Mesenchymal stem cell (in vitro differentiated cells and primary cell): ENCODE measurements at regions not wholly inside any gene's neighbourhood (a gene's known extent, or its start where the extent isn't known, plus 50 kb on each side); places are given as distances from the start of the nearest gene placed in this dataset.

Experiments
- DNase-seq: peaks from one replicate; pipeline ENCODE4 v3.0.0-alpha.2; 2013
- H2AFZ ChIP-seq: one replicate; pipeline ENCODE4 v1.6.1; 2013; ENCODE audit warnings: low read depth, mild to moderate bottlenecking, control low read depth, inconsistent platforms, low read length, moderate library complexity
- H2AK5ac ChIP-seq: 2 replicates; pipeline ENCODE4 v1.6.1; 2013; ENCODE audit warnings: low read length, moderate library complexity, mild to moderate bottlenecking, inconsistent platforms; ENCODE audit not compliant: severe bottlenecking
- H2BK120ac ChIP-seq: one replicate; pipeline ENCODE4 v1.6.1; 2013; ENCODE audit warnings: low read depth, mild to moderate bottlenecking, inconsistent platforms, low read length, moderate library complexity
- H2BK12ac ChIP-seq, 2 experiments: one replicate each; pipeline ENCODE4 v1.6.1; 2013; ENCODE audit warnings: inconsistent platforms in 2 of 2, low read length in 2 of 2, mild to moderate bottlenecking in 2 of 2, moderate library complexity in 2 of 2, control low read depth in 1 of 2
- H2BK15ac ChIP-seq: one replicate; pipeline ENCODE4 v1.6.1; 2013; ENCODE audit warnings: mild to moderate bottlenecking, low read depth, inconsistent platforms; ENCODE audit not compliant: poor library complexity, severe bottlenecking
- H2BK5ac ChIP-seq: 2 replicates; pipeline ENCODE4 v1.6.1; 2013; ENCODE audit warnings: low read depth, mild to moderate bottlenecking, low read length, control low read depth, inconsistent platforms; ENCODE audit not compliant: poor library complexity, severe bottlenecking
- H3K14ac ChIP-seq, 2 experiments: one replicate each; pipeline ENCODE4 v1.6.1; 2013; ENCODE audit warnings: inconsistent platforms in 2 of 2, low read length in 2 of 2, control low read depth in 1 of 2, mild to moderate bottlenecking in 1 of 2, moderate library complexity in 1 of 2
- H3K18ac ChIP-seq, 2 experiments: one replicate each; pipeline ENCODE4 v1.6.1; 2013; ENCODE audit warnings: inconsistent platforms in 2 of 2, low read length in 2 of 2, control low read depth in 1 of 2, low read depth in 1 of 2, mild to moderate bottlenecking in 1 of 2
- H3K23ac ChIP-seq, 2 experiments: one replicate each; pipeline ENCODE4 v1.6.1; 2013; ENCODE audit warnings: inconsistent platforms in 2 of 2, low read length in 2 of 2, mild to moderate bottlenecking in 2 of 2, moderate library complexity in 2 of 2, control low read depth in 1 of 2
- H3K27ac ChIP-seq: 2 replicates; pipeline ENCODE4 v1.5.1; 2013; ENCODE audit warnings: mild to moderate bottlenecking, moderate library complexity, low read length, control low read depth, inconsistent platforms; ENCODE audit not compliant: poor library complexity, severe bottlenecking
- H3K27me3 ChIP-seq, 2 experiments: 2 replicates each; pipeline versions ENCODE4 v1.6.1 to v1.7.0; 2013; ENCODE audit warnings: low read length in 2 of 2, mild to moderate bottlenecking in 2 of 2, moderate library complexity in 2 of 2, control low read depth in 1 of 2, inconsistent platforms in 1 of 2; ENCODE audit not compliant: control insufficient read depth in 1 of 2, insufficient read depth in 1 of 2
- H3K36me3 ChIP-seq, 2 experiments: 2 replicates each; pipeline versions ENCODE4 v1.6.1 to v1.7.0; 2013; ENCODE audit warnings: low read length in 2 of 2, control low read depth in 1 of 2, inconsistent platforms in 1 of 2, low read depth in 1 of 2, mild to moderate bottlenecking in 1 of 2; ENCODE audit not compliant: insufficient read depth in 2 of 2, control insufficient read depth in 1 of 2
- H3K4ac ChIP-seq, 2 experiments: one replicate each; pipeline ENCODE4 v1.6.1; 2013; ENCODE audit warnings: inconsistent platforms in 2 of 2, low read length in 2 of 2, mild to moderate bottlenecking in 2 of 2, moderate library complexity in 2 of 2, control low read depth in 1 of 2, low read depth in 1 of 2
- H3K4me1 ChIP-seq: 2 replicates; pipeline ENCODE4 v1.6.1; 2013; ENCODE audit warnings: low read depth, low read length, control low read depth; ENCODE audit not compliant: control insufficient read depth, insufficient read depth
- H3K4me2 ChIP-seq: 2 replicates; pipeline ENCODE4 v1.6.1; 2013; ENCODE audit warnings: low read length, mild to moderate bottlenecking, inconsistent platforms; ENCODE audit not compliant: poor library complexity, severe bottlenecking
- H3K4me3 ChIP-seq, 2 experiments: 2 replicates each; pipeline versions ENCODE4 v1.5.1 to v1.7.0; 2013; ENCODE audit warnings: low read length in 2 of 2, mild to moderate bottlenecking in 2 of 2, control low read depth in 1 of 2, low read depth in 1 of 2; ENCODE audit not compliant: insufficient read depth in 1 of 2
- H3K79me1 ChIP-seq: replicated peaks from 2 replicates; pipeline ENCODE4 v1.6.1; 2013; ENCODE audit warnings: mild to moderate bottlenecking, control low read depth, low read length, inconsistent platforms; ENCODE audit not compliant: poor library complexity, severe bottlenecking
- H3K9ac ChIP-seq: 2 replicates; pipeline ENCODE4 v1.7.0; 2013; ENCODE audit warnings: mild to moderate bottlenecking, low read length, moderate library complexity
- H3K9me3 ChIP-seq: 2 replicates; pipeline ENCODE4 v1.7.0; 2013; ENCODE audit warnings: mild to moderate bottlenecking, low read length; ENCODE audit not compliant: control insufficient read depth
- H4K8ac ChIP-seq: one replicate; pipeline ENCODE4 v1.6.1; 2013; ENCODE audit warnings: inconsistent platforms, mild to moderate bottlenecking, low read length, moderate library complexity
- H4K91ac ChIP-seq: one replicate; pipeline ENCODE4 v1.6.1; 2013; ENCODE audit warnings: mild to moderate bottlenecking, low read length, inconsistent platforms
- WGBS: methylation state at CpG from one replicate; pipeline ENCODE4 v1.1.7; 2013; ENCODE audit warnings: mixed read lengths; 5-methylcytosine and 5-hydroxymethylcytosine counted together

DNA sequence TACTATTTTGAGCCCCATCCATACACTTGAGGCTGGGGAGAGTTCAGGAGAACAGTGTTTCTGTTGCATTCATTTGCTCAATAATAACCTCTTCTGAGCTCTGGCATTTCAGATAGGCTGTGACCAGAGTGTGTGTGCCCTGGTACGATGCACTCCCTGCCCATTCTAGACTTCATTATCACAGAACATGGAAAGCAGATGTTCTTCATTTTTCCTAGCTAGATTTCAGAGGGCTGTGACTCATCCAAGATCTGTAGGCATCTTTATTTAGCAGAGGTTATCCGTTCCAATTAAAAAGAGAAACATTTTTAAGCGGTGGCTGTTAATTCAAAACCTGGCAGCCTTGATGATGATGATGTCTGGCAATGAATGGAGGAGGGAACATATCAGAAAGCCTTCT lies 228.8 kb upstream of the EEF2KMT start:
- Histone ChIP-seq H3K4ac (no peak overlapping the region), H4K91ac (no peak overlapping the region), H3K4me1 (no peaks in the 10 kb centered on the region), H3K79me1 (no peaks in the 10 kb centered on the region), H3K18ac (no peak overlapping the region), H2BK12ac (no peak overlapping the region), H4K8ac (no peak overlapping the region), H3K4me2 (no peak overlapping the region), H3K27ac (no peak overlapping the region), H2BK15ac (no peak overlapping the region), H3K4me3 (no peak overlapping the region), H3K14ac (no peak overlapping the region), H2BK120ac (no peak overlapping the region), H2BK5ac (no peak overlapping the region), H3K23ac (no peak overlapping the region), H3K36me3 (no peaks in the 10 kb centered on the region), H2AFZ (no peak overlapping the region), H3K27me3 (no peaks in the 10 kb centered on the region), H2AK5ac (no peak overlapping the region), H3K9ac (no peak overlapping the region), H3K9me3 (peaks cover 9% of the 10 kb centered on the region)
- WGBS, result 78% methylated on average over 3 of the region's 3 CpGs
- no peak for DNase-seq

GRCh38 chr16:5325932-5326331 lies 228.3 kb upstream of the EEF2KMT start:
- H3K27ac ChIP-seq, result no peak overlapping the region
- 76% methylated on average over 3 of the region's 4 CpGs for WGBS

GRCh38 chr16:5323284-5324141 lies 225.9 kb upstream of the EEF2KMT start:
- Histone ChIP-seq H2BK120ac (no peak overlapping the region), H3K27me3 (no peaks in the 10 kb centered on the region), H2BK5ac (no peak overlapping the region), H2AFZ (no peak overlapping the region), H4K91ac (no peak overlapping the region), H3K79me1 (no peaks in the 10 kb centered on the region), H3K18ac (no peak overlapping the region), H2BK15ac (no peak overlapping the region), H3K9ac (no peak overlapping the region), H3K4me1 (no peaks in the 10 kb centered on the region), H3K4me3 (no peak overlapping the region), H3K36me3 (no peaks in the 10 kb centered on the region), H3K14ac (no peak overlapping the region), H3K4me2 (no peak overlapping the region), H3K27ac (no peak overlapping the region), H3K23ac (no peak overlapping the region), H3K4ac (no peak overlapping the region), H3K9me3 (peaks cover 18% of the 10 kb centered on the region), H2AK5ac (no peak overlapping the region), H4K8ac (no peak overlapping the region), H2BK12ac (no peak overlapping the region)
- 69% methylated on average over 15 of the region's 15 CpGs for WGBS
- no peak for DNase-seq

More at GRCh38 chr16:5325932-5326331, 228.3 kb upstream of the EEF2KMT start:
- no peak overlapping the region for H2AFZ ChIP-seq
- no peak overlapping the region for H2BK12ac ChIP-seq
- H3K14ac ChIP-seq, result no peak overlapping the region
- peaks cover 6% of the 10 kb centered on the region for H3K9me3 ChIP-seq
- no peaks in the 10 kb centered on the region for H3K79me1 ChIP-seq
- H2AK5ac ChIP-seq, result no peak overlapping the region
- no peak overlapping the region for H4K8ac ChIP-seq
- H3K36me3 ChIP-seq, result no peaks in the 10 kb centered on the region
- H2BK15ac ChIP-seq, result no peak overlapping the region
- no peak overlapping the region for H3K4me2 ChIP-seq
- no peak overlapping the region for H3K9ac ChIP-seq
- no peak overlapping the region for H4K91ac ChIP-seq
- H3K4me1 ChIP-seq, result no peaks in the 10 kb centered on the region
- no peak overlapping the region for H2BK120ac ChIP-seq
- no peak overlapping the region for H3K4ac ChIP-seq
- no peak overlapping the region for H3K4me3 ChIP-seq
- H2BK5ac ChIP-seq, result no peak overlapping the region
- H3K23ac ChIP-seq, result no peak overlapping the region
- DNase-seq, result no peak
- no peaks in the 10 kb centered on the region for H3K27me3 ChIP-seq
- no peak overlapping the region for H3K18ac ChIP-seq

DNA sequence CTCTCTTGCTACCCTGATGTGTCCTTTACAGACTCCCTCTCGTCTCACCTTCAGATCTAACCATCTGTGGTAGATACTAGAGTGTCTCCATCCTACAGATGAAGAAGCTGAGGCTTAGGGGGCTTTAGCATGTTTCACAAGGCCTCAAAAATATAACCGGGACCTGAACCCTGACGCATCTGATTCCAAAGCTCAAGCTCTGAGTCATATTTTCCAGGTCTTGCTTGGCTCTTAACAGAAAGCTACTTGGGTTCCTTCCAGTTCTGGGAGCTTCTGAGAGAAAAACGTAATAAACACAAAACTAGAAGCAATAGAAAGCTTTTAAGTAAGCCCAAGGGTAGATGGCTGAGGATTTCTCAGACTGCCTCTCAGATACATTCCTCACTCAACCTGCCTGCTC lies 224.3 kb upstream of the EEF2KMT start:
- Histone ChIP-seq H3K9me3 (peaks cover 18% of the 10 kb centered on the region), H2AFZ (no peak overlapping the region)
- 66% methylated on average over 4 of the region's 4 CpGs for WGBS

More for the DNA sequence above, 224.3 kb upstream of the EEF2KMT start:
- peak overlapping the region; percentile 68 for H4K91ac ChIP-seq
- H2BK120ac ChIP-seq, result no peak overlapping the region
- H3K79me1 ChIP-seq, result no peaks in the 10 kb centered on the region
- no peak overlapping the region for H3K27ac ChIP-seq
- H3K14ac ChIP-seq, result no peak overlapping the region
- no peak for DNase-seq
- no peak overlapping the region for H2BK12ac ChIP-seq
- H3K4ac ChIP-seq, result no peak overlapping the region
- no peaks in the 10 kb centered on the region for H3K4me1 ChIP-seq
- H3K27me3 ChIP-seq, result no peaks in the 10 kb centered on the region
- H2AK5ac ChIP-seq, result no peak overlapping the region
- H3K4me2 ChIP-seq, result no peak overlapping the region
- H3K23ac ChIP-seq, result no peak overlapping the region
- H4K8ac ChIP-seq, result no peak overlapping the region
- no peak overlapping the region for H2BK5ac ChIP-seq
- no peak overlapping the region for H3K9ac ChIP-seq
- H3K36me3 ChIP-seq, result no peaks in the 10 kb centered on the region
- H3K4me3 ChIP-seq, result no peak overlapping the region
- H3K18ac ChIP-seq, result no peak overlapping the region
- no peak overlapping the region for H2BK15ac ChIP-seq
